Osteocyte (in vitro differentiated cells): ENCODE measurements at regions not wholly inside any gene's neighbourhood (a gene's known extent, or its start where the extent isn't known, plus 50 kb on each side); places are given as distances from the start of the nearest gene placed in this dataset.
"Not testable (repeated sequence)": the region's sequence is repeated elsewhere in the genome, so short reads cannot be mapped to it uniquely, and the experiment has no call there.

Source experiments
- DNase-seq: peaks from one replicate; pipeline ENCODE4 v3.0.0; 2021; ENCODE audit warnings: mixed read lengths; ENCODE audit not compliant: unreplicated experiment; ENCODE audit errors: extremely low spot score
- H3K27ac Mint-ChIP-seq: one replicate; pipeline ENCODE4 v1.8.0; 2021; ENCODE audit warnings: mild to moderate bottlenecking, mixed read lengths; ENCODE audit not compliant: unreplicated experiment
- H3K27me3 Mint-ChIP-seq: one replicate; pipeline ENCODE4 v1.8.0; 2021; ENCODE audit warnings: mixed read lengths; ENCODE audit not compliant: unreplicated experiment
- H3K36me3 Mint-ChIP-seq: one replicate; pipeline ENCODE4 v1.8.0; 2021; ENCODE audit warnings: mixed read lengths; ENCODE audit not compliant: unreplicated experiment
- H3K4me1 Mint-ChIP-seq: one replicate; pipeline ENCODE4 v1.8.0; 2021; ENCODE audit warnings: mixed read lengths; ENCODE audit not compliant: unreplicated experiment
- H3K4me3 Mint-ChIP-seq: one replicate; pipeline ENCODE4 v1.8.0; 2021; ENCODE audit warnings: mild to moderate bottlenecking, moderate library complexity, mixed read lengths; ENCODE audit not compliant: unreplicated experiment
- H3K9me3 Mint-ChIP-seq: one replicate; pipeline ENCODE4 v1.8.0; 2021; ENCODE audit warnings: mixed read lengths; ENCODE audit not compliant: unreplicated experiment
- CTCF ChIP-seq: fragments of 200-600 bp; sonication (generic); IDR thresholded peaks from 2 replicates; pipeline ENCODE4 v1.5.0; 2021; ENCODE audit warnings: antibody characterized with exemption, mild to moderate bottlenecking, moderate library complexity

DNA sequence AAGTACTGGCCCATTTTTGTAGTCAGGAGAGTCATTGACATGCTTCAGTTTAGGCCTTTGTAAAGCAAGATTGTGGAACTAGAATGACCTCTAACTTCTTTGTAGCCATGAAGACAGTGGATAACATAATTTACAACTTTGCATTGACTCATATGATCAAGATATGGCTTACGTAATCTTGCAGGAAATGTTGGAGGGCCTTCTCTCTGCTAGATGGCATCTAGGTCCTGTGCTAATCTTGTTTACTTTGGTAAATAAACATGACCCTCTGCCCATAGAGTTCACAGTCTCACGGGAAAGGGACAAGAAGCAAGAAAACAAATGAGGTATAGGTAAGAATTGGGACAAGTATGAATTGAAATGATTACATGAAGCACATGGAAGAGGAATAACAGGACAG is 355.2 kb upstream of the ARID1B start:
- Mint-ChIP-seq H3K4me3 (no peak overlapping the region), H3K27ac (no peak overlapping the region), H3K36me3 (peaks cover 7% of the 10 kb centered on the region), H3K4me1 (peaks cover 54% of the 10 kb centered on the region), H3K9me3 (peaks cover 15% of the 10 kb centered on the region), H3K27me3 (no peaks in the 10 kb centered on the region)
- DNase-seq: no peak
- TF ChIP-seq CTCF: no peak

GRCh38 chr6:156421301-156421700 is 355.9 kb upstream of the ARID1B start:
- Mint-ChIP-seq H3K27ac (peak overlapping the region; percentile 20), H3K4me1 (peaks cover 48% of the 10 kb centered on the region), H3K9me3 (peaks cover 15% of the 10 kb centered on the region)
- H3K4me3 Mint-ChIP-seq, H3K27me3 Mint-ChIP-seq, H3K36me3 Mint-ChIP-seq, DNase-seq: not testable (repeated sequence)

DNA sequence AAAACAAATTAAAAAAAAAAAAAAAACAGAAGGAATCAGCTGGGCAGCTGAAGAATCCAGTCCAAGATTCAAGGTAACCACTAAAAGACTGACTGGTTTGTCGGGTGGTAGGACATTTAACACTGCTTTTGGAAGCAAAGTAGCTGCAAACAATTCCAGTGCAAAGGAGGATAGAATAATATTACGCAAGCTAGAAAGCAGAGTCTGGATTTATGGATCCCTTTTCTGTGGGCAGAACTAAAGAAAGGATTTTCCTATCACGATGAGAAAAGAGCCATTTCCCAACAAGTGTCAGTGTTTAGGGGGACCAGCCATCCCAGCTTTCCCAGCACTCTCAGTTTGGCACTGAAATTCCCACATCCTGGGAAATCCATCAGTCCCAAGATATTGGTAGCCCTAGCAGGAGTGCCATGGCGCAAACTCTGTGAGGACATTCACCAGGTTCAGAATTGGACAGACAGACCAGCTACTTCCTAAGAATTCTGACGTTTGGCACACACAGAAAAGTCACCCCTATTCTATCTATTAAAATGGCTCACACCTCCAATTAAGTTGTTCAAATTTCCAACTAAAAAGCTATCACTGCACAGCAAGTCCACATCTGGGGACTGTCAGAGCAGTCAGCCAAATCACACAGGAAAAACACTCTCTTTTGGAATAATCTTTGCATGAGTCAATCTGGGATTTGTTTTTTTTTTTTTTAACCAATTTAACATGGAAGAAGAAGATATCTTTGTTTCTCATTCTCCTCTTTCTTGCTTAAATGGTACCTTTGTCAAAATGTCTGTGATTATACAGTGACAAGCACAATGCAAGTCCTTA is 356.8 kb upstream of the ARID1B start:
- no peaks in the 10 kb centered on the region for H3K27me3 Mint-ChIP-seq

DNA sequence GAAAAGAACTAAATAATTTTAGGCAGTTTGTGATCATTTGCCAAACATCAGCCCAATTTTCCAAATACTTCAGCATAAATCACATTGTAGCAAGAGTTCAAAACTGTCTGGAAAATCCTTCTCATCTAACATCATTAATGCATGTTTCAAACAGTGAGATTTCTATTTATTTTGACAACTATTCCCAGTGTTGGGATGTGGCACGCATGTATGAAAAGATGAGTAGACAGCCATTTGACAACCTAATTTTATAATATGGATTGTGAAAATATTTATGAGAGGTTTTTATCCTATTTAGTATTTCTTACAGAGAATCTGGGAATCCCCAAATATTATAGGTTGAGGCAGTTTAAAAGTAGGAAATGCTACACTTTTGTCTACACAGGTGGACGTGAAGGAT is 357.6 kb upstream of the ARID1B start:
- peaks cover 13% of the 10 kb centered on the region for H3K9me3 Mint-ChIP-seq
- H3K36me3 Mint-ChIP-seq: peaks cover 7% of the 10 kb centered on the region
- peaks cover 31% of the 10 kb centered on the region for H3K4me1 Mint-ChIP-seq
- no peaks in the 10 kb centered on the region for H3K27me3 Mint-ChIP-seq
- H3K4me3 Mint-ChIP-seq: no peak overlapping the region
- no peak for DNase-seq
- no peak overlapping the region for H3K27ac Mint-ChIP-seq
- no peak for TF ChIP-seq CTCF

More for the DNA sequence above, 356.8 kb upstream of the ARID1B start:
- Mint-ChIP-seq H3K9me3 (peaks cover 15% of the 10 kb centered on the region), H3K4me1 (peaks cover 39% of the 10 kb centered on the region), H3K36me3 (peaks cover 7% of the 10 kb centered on the region), H3K4me3 (no peak overlapping the region), H3K27ac (peak overlapping the region; percentile 38)
- no peak for DNase-seq
- TF ChIP-seq CTCF: no peak

GRCh38 chr6:156418253-156418652 is 358.9 kb upstream of the ARID1B start:
- peaks cover 7% of the 10 kb centered on the region for H3K36me3 Mint-ChIP-seq
- no peak overlapping the region for H3K27ac Mint-ChIP-seq
- TF ChIP-seq CTCF: no peak
- H3K27me3 Mint-ChIP-seq: no peaks in the 10 kb centered on the region
- peaks cover 11% of the 10 kb centered on the region for H3K9me3 Mint-ChIP-seq
- peaks cover 21% of the 10 kb centered on the region for H3K4me1 Mint-ChIP-seq
- no peak for DNase-seq
- H3K4me3 Mint-ChIP-seq: no peak overlapping the region
